Activated T-helper 2 cell treated with anti-CD3 and anti-CD28 coated beads, Interferon-gamma antibody, Interleukin-2, Interleukin-4, amounts not matched to agents 10 μg/mL and 5 μg/mL and 100 μg/mL, durations not matched to agents 14 hours and 24 hours and 36 hours (primary cell): ENCODE measurements at regions not wholly inside any gene's neighbourhood (a gene's known extent, or its start where the extent isn't known, plus 50 kb on each side); places are given as distances from the start of the nearest gene placed in this dataset.

Experiments
- DNase-seq: peaks from one replicate; pipeline ENCODE4 v3.0.0; 2021; ENCODE audit warnings: low spot score
- H3K27ac Mint-ChIP-seq: one replicate; pipeline ENCODE4 v1.8.0; 2021; ENCODE audit warnings: mixed read lengths
- H3K27me3 Mint-ChIP-seq: one replicate; pipeline ENCODE4 v1.8.0; 2021; ENCODE audit warnings: low read depth, mixed read lengths
- H3K36me3 Mint-ChIP-seq: one replicate; pipeline ENCODE4 v1.8.0; 2021; ENCODE audit warnings: low read depth, mixed read lengths
- H3K4me1 Mint-ChIP-seq: one replicate; pipeline ENCODE4 v1.8.0; 2021; ENCODE audit warnings: low read depth, mixed read lengths
- H3K4me3 Mint-ChIP-seq: one replicate; pipeline ENCODE4 v1.8.0; 2021; ENCODE audit warnings: low read depth, mild to moderate bottlenecking, moderate library complexity, mixed read lengths
- H3K9me3 Mint-ChIP-seq: one replicate; pipeline ENCODE4 v1.8.0; 2021; ENCODE audit warnings: mixed read lengths
- intact Hi-C: fragments of 100-400 bp; cut with micrococcal nuclease; formaldehyde crosslinking; loops from one replicate; pipeline ENCODE4 v1.15.1; 2023

DNA sequence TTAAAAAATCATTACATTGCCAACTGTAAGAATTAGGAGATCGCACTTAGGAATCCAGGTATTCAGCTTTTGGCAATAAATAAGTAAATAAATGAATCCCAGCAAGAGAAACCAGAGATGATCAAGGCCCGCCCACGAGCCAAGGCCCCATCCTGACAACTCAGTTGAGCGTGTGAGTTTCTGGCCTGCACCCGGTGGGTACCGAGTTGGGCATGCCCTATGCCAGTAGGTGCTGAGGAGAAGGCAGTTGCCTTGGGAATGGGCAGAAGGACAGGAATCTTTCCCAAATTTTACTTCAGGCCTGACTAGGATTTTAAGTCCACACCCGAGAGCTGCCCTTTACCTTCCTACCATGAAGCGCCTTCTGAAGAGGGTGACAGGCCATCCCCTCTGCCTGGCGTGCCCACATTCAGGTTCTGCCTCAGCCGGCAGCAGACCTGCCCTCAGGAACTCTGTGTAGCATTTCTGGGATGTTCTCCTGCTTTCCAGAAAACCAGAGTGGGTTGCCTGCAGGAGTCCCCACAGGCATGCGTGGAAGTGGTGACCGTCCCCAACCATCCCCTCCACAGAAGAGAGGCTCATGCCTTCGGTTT is 99.3 kb upstream of the ALDH1A3 start:
- DNase-seq: peak; percentile 2
- H3K4me1 Mint-ChIP-seq: no peaks in the 10 kb centered on the region
- intact Hi-C loops: no loop called here
- H3K27ac Mint-ChIP-seq: no peak overlapping the region
- no peak overlapping the region for H3K4me3 Mint-ChIP-seq
- H3K36me3 Mint-ChIP-seq: no peaks in the 10 kb centered on the region
- H3K27me3 Mint-ChIP-seq: no peaks in the 10 kb centered on the region
- H3K9me3 Mint-ChIP-seq: no peaks in the 10 kb centered on the region

DNA sequence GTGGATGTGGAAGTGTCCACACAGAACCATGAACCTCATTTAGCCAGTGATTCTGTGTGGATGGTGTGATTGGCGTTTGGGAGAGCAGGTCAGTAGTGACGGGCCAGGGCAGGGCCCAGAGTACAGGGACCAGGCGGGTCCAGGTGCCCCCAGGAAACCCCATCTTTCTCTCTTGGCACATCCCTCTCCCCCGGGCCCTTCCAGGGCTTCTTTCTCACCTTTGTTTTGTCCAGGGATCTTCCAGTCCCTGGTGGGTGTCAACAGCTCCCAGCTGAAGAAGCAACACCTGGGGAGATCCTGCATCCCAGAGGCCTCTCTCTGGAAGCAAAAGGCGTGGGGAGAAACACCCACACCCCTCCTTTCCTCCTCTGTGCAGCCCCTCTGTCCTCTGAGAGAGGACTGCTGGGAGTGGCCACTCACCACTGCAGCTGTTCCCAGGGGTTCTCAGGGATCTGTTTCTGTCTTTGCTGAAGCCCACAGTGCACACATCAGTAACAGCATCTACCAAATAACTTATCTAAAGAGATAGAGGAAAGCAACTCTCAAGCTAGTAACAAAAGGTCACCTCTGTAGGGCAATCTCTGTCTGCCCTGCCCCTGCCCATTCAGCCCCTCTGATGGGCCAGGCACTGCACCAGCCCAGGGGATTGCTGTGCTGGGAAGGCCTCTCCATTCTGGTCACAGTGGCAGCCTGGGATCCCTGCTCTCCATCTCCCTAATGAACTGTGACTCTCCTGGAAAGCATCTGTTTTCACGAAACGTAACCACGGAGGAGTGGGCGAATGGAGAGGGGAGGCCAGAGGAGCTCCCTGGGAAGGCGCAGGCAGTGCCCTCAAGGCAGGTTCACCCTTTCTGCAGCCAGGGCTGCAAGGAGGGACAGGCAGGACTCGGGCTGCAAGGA is 98.3 kb upstream of the ALDH1A3 start:
- H3K36me3 Mint-ChIP-seq: no peaks in the 10 kb centered on the region
- no peaks in the 10 kb centered on the region for H3K4me1 Mint-ChIP-seq
- H3K9me3 Mint-ChIP-seq: no peaks in the 10 kb centered on the region
- no peak overlapping the region for H3K27ac Mint-ChIP-seq
- DNase-seq: peak; percentile 3
- H3K27me3 Mint-ChIP-seq: no peaks in the 10 kb centered on the region
- H3K4me3 Mint-ChIP-seq: no peak overlapping the region
- intact Hi-C loops: no loop called here

DNA sequence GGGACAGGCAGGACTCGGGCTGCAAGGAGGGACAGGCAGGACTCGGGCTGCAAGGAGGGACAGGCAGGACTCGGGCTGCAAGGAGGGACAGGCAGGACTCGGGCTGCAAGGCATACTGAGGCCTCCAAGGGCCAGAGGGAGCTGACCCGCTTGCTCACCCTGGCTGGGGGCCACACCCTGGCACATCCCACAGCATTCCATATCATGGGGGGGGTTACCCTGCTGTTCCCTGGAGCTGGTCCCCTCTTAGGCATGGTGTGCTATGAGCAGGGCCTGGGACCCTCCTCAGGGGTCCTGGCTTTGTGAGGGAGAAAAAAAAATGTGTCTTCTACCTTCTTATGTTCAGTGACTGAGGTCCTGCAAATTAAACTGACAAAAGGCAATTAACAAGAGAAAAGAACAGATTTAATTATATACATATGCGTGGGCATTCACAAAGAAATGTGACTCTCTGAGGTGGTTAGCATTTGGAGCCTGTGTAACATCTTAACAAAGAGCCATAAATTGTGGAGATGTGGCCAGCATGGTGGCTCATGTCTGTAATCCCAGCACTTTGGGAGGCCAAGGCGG is 97.6 kb upstream of the ALDH1A3 start:
- no peaks in the 10 kb centered on the region for H3K4me1 Mint-ChIP-seq
- no peaks in the 10 kb centered on the region for H3K27me3 Mint-ChIP-seq
- H3K9me3 Mint-ChIP-seq: no peaks in the 10 kb centered on the region
- H3K27ac Mint-ChIP-seq: no peak overlapping the region
- DNase-seq: no peak
- H3K4me3 Mint-ChIP-seq: no peak overlapping the region
- intact Hi-C loops: no loop called here
- no peaks in the 10 kb centered on the region for H3K36me3 Mint-ChIP-seq

DNA sequence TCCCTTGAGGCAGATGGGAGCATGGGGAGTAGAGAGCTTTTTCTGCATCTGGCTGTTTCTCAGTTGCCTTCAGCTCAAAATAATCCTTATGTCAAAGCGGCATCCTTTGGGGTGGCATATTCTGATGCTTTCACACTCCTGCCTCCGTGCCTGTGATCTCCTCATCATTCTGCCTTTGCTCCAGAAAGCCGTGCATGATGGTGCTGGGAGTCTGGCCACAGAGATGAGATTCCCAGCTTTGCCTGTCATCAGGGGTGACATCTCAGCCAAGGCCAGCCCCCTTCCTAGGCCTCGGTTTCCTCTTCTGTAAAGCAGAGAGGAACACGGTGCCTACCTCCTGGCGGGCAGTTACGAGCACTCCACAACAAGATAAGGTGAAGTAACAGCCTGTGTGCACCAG is 96.3 kb upstream of the ALDH1A3 start:
- intact Hi-C loops: no loop called here
- no peak overlapping the region for H3K27ac Mint-ChIP-seq
- H3K9me3 Mint-ChIP-seq: no peaks in the 10 kb centered on the region
- no peaks in the 10 kb centered on the region for H3K27me3 Mint-ChIP-seq
- no peak overlapping the region for H3K4me3 Mint-ChIP-seq
- no peak for DNase-seq
- H3K4me1 Mint-ChIP-seq: no peaks in the 10 kb centered on the region
- no peaks in the 10 kb centered on the region for H3K36me3 Mint-ChIP-seq

DNA sequence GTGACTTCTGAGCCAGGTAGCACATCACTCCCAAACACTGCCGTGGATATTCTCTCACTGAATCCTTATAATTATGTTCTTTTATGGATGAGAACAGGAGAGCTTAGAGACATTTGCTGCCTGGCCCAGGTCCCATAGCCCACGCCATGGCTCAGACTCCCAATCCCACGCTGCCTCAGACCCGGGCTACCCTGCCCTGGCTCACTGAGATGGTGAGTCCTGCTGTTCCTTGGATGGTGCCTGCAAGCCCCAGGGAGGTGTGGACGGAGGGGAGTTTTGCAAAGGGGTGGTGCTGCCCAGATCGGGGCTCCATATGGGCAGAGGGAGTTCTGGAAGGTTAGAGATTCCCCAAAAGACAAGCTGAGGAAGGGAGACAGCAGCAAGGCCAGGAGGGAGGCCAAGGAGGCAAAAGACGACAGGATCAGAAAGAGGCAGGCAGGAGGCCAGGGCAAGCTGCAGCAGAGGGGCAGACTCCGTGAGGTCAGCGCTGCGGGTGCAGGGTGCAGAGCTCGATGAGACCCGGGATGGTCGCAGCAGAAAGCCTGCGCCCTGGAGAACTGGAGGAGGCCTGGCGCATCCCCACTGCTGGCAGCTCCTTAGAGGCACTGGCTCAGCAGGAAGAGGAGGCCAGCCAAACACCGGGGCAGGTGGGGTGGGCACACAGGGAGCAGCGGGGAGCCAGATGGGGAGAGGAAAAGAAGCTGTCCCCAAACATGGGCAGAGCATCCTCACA is 95.7 kb upstream of the ALDH1A3 start:
- no peak overlapping the region for H3K4me3 Mint-ChIP-seq
- no peaks in the 10 kb centered on the region for H3K27me3 Mint-ChIP-seq

DNA sequence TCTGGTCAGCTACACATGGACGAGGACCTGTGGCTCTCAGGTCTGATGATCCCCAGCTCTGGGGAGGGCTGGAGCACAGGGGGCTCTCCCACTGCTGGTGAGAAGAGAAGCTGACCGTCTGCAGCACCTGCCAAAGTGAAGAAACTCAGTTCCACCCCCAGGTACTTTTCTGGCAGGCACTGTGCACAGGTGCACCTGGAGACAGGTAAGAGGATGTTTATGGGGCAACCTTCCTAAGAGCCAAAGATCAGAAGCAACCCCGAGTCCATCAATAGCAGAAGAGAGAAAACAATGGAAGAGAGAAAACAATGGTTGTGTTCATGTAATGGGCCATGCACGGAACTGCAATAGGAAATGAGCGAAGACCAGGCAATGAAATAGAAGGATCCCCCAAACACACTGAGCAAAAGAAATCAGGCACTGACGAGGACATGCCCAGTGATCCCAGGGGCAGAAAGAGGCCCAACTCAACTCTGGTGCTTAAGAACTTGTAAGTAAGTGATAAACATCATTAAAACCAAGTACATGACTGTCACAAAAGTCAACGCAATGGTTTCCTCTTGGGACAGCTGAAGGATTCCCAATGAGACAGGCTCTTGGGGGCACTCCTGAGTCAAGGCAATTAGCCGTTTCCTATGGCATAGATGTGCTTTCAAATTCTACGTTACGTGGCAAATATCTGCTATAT is 95.0 kb upstream of the ALDH1A3 start:
- intact Hi-C loops: no loop called here
- no peak for DNase-seq

More for the DNA sequence above, 95.7 kb upstream of the ALDH1A3 start:
- intact Hi-C loops: no loop called here
- Mint-ChIP-seq H3K4me1 (no peaks in the 10 kb centered on the region), H3K9me3 (no peaks in the 10 kb centered on the region), H3K27ac (no peak overlapping the region), H3K36me3 (no peaks in the 10 kb centered on the region)
- no peak for DNase-seq

DNA sequence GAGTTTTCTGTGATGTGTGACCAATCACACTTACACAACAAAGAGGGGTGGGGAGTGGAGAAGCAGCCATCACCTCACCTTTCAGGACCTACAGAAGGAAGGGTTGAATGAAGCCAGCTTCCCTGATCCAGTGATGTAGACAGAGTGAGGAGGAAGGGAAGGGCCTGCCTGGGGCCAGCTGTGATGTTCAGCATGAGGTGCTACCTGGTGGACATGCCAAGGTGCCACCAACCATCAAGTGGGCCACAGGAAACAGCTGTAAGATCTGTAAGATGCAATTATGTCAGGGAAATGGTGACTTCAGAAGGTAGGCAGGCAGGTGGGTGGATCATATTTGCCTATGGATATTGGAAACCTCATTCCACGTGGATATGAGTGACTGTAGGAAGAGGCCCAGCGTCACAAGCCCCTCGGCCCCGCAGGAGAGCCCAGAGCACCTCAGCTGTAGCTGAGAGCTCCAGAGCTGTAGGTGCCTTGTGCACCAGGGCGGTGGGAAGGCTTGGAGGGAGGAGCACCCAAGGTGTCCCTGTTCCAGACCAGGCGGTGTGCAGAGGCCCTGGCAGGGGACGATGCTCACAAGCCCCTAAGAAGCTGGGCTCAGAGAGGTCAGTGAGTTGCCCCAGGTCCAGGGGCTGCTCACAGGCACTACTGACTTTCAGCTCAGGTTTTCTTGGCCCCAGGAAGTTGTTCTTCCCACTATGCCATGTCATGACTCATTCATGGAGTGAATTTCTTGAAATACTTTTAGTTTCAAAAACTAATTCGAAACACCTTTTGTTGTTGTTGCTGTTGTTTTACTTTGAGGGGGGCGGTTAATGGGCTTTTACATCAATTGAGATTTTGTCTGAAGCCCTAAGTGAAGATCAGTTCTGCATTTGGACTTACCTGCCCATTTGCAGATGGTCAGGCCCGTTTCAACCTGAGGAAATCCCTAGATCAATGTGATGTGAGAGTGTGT is 94.2 kb upstream of the ALDH1A3 start:
- H3K4me3 Mint-ChIP-seq: no peak overlapping the region
- no peaks in the 10 kb centered on the region for H3K27me3 Mint-ChIP-seq
- no peak overlapping the region for H3K27ac Mint-ChIP-seq

More for the DNA sequence above, 95.0 kb upstream of the ALDH1A3 start:
- H3K36me3 Mint-ChIP-seq: no peaks in the 10 kb centered on the region
- H3K27me3 Mint-ChIP-seq: no peaks in the 10 kb centered on the region
- no peaks in the 10 kb centered on the region for H3K9me3 Mint-ChIP-seq
- H3K4me1 Mint-ChIP-seq: no peaks in the 10 kb centered on the region
- H3K4me3 Mint-ChIP-seq: no peak overlapping the region
- H3K27ac Mint-ChIP-seq: no peak overlapping the region

DNA sequence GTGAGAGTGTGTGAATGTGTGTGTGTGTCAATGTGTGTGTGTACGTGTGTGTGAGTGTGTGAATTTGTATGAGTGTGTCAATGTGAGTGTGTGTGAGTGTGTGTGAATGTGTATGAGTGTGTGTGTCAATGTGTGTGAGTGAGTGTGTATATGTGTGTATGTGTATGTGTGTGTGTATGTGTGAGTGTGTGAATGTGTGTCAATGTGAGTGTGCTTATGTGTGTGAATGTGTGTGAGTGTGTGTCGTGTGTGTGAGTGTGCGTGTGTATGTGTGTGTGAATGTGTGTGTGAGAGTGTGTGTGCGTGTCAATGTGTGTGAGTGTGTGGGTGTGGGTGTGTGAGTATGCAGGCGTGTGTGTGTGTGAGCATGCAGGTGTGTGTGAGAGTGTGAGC is 93.5 kb upstream of the ALDH1A3 start:
- intact Hi-C loops: no loop called here
- H3K4me1 Mint-ChIP-seq: no peaks in the 10 kb centered on the region

More for the DNA sequence above, 94.2 kb upstream of the ALDH1A3 start:
- no peaks in the 10 kb centered on the region for H3K9me3 Mint-ChIP-seq
- intact Hi-C loops: no loop called here
- H3K4me1 Mint-ChIP-seq: no peaks in the 10 kb centered on the region
- no peaks in the 10 kb centered on the region for H3K36me3 Mint-ChIP-seq
- DNase-seq: no peak

DNA sequence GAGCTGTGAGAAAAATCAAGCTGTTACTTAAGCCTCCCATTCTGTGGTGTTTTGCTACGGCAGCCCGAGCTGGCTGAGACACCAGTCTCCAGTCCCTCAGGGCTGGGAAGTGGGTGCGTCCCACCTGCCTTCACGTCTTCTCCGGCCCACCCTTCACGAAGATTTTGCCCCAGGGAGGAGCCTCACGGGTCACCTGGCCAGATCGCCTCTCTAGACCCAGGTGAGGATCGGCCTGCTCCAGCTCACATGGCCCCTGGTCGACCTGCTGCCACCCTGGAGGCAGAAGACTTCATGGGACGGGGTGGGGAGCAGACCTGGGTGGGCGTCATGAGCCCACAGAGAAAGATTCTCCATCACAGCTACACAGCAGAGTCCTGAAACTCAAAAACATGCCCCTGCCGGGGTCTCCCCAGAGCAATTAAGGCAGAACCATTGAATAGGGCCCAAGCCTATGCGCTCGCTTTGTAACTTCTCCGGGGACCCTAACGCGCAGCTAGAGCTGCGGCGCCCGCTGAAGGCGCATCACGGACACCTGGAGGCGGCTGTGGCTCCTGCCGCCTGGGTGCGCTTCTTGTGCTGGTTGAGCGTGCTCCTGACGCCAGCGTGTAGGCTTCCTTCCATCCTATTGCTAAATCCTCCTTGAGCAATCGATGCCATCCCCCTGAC is 92.6 kb upstream of the ALDH1A3 start:
- intact Hi-C loops: no loop called here
- no peak for DNase-seq
- no peak overlapping the region for H3K4me3 Mint-ChIP-seq
- peaks cover 2% of the 10 kb centered on the region for H3K27me3 Mint-ChIP-seq
- no peaks in the 10 kb centered on the region for H3K4me1 Mint-ChIP-seq
- H3K9me3 Mint-ChIP-seq: no peaks in the 10 kb centered on the region
- H3K27ac Mint-ChIP-seq: no peak overlapping the region
- no peaks in the 10 kb centered on the region for H3K36me3 Mint-ChIP-seq

More for the DNA sequence above, 93.5 kb upstream of the ALDH1A3 start:
- Mint-ChIP-seq H3K4me3 (no peak overlapping the region), H3K27me3 (peaks cover 2% of the 10 kb centered on the region), H3K9me3 (no peaks in the 10 kb centered on the region), H3K27ac (no peak overlapping the region), H3K36me3 (no peaks in the 10 kb centered on the region)
- no peak for DNase-seq

DNA sequence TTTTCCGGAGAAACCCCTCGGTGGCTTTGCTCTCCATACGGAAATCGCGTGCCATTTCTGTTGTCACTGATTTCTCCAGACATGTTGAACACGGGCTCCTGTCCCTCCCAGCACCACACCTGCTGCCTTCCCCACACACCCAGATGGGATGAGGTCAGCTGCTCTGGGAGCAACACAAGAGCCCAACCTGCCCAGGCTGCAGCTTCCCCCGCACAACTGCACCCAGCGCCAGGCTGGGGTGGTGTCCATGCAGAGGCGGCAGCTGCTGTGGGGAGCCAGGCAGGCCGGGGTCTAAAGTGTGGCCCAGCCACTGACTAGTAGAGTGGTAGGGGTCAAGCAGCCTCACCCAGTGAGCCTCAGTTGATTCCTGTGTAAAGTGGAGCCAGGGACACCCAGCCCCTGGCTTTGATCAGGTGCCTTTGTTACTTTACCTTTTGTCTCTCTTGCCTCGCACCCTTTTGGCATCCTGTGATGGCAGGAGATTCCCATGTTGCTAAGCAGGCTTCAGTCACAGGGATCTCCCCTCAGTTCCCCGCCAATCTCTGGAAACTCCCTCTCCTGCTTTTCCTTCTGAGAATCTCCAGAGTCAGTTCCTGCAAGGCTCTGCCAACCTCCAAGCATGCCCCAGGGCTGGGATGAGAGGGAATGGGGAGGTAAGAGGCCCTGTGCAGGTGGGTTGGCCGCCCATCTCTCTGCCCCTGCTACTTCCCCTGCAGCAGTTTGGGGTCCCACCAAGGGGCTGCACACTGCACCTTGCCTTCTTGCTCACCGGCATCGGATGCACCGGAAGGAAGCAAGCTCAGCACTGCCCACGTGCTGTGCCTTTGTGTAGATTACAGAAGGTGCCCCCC is 91.8 kb upstream of the ALDH1A3 start:
- Mint-ChIP-seq H3K4me1 (no peaks in the 10 kb centered on the region), H3K27ac (no peak overlapping the region), H3K36me3 (no peaks in the 10 kb centered on the region), H3K27me3 (peaks cover 2% of the 10 kb centered on the region), H3K9me3 (no peaks in the 10 kb centered on the region), H3K4me3 (no peak overlapping the region)
- intact Hi-C loops: no loop called here
- no peak for DNase-seq
